ENCODE measurements at regions not wholly inside any gene's neighbourhood (a gene's known extent, or its start where the extent isn't known, plus 50 kb on each side); places are given as distances from the start of the nearest gene placed in this dataset.

DNA sequence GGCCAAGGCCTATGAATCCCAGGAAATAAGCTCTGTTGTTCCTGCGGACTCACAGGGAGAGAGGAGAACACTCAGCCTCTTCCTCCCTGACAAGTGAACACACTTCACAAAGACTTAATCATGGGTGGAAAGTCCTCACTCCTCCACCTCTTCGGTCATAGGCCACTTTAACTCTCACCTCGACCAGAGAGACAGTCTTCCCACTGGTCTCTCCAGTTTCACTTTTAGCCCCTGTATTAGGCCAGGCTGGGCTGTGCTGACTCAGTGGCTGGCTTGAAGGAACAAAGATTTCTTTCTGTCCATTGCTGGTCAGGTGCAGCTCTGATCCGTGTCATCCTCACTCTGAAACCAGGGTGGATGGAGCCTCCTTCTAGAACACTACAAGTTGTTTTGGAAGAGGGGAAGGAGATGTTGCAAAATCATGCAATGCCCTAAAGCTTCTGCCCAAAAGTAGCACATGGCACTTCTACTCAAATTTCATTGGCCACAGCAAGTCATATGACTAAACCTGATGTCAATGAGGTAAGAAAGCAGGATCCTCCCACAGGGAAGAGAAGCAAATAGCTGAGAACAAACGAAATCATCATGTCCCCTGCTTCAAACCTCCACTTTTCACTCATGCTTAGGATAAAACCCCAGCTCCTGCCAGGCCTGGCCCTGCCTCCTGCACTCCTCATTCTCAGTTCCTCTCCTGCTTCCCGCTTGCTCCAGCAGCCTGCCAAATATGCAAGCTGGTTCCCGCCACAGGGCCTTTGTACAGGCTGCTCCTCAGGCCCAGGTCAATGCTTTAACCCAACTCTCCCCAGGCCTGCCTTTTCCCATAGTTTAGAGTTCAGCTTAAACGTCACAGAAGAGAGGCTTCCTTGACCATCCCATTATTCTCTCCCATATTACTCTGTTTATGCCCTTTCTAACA is 150.5 kb upstream of the RUNX3 start:
- peaks cover 26% of the 10 kb centered on the region for H3K27me3 Mint-ChIP-seq
- no peaks in the 10 kb centered on the region for H3K4me1 Mint-ChIP-seq
- H3K4me3 Mint-ChIP-seq, result no peak overlapping the region
- H3K36me3 Mint-ChIP-seq (ENCODE audit: low read depth), result no peaks in the 10 kb centered on the region
- no peak for DNase-seq
- H3K9me3 Mint-ChIP-seq, result peaks cover 8% of the 10 kb centered on the region
- ChIA-PET POLR2A (interaction anchor here (1.4 kb wide), 1 partner anchor 19 kb away, joined by 3 read pairs; no protein-coding TSS in a partner anchor), CTCF (interaction anchor here (0.7 to 1.1 kb wide), 2 partner anchors 18 to 517 kb away, joined by 3 read pairs; no protein-coding TSS in a partner anchor)
- no peak overlapping the region for H3K27ac Mint-ChIP-seq

DNA sequence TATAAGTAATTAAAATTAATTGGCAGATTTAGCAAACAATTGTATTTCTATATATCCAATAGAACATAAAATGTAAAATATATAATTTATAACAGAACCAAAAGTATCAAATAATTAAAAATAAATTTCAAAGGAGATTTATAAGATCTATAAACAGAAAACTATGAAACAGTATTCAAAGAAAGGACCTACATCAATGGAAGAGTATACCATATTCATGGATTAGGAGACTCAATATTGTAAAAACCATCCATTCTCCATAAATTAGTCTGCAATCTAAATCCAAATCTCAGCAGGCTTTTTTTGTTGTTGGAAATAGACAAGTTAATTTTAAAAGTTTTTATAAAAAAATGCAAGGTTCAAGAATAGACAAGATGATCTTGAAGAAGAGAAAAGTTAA is 149.0 kb upstream of the RUNX3 start:
- Mint-ChIP-seq H3K4me3 (no peak overlapping the region), H3K27me3 (peaks cover 17% of the 10 kb centered on the region), H3K9me3 (peaks cover 8% of the 10 kb centered on the region), H3K27ac (no peak overlapping the region), H3K4me1 (no peaks in the 10 kb centered on the region), H3K36me3 (ENCODE audit: low read depth) (no peaks in the 10 kb centered on the region)
- DNase-seq, result no peak
- ChIA-PET POLR2A (no interaction called here), CTCF (no interaction called here)

DNA sequence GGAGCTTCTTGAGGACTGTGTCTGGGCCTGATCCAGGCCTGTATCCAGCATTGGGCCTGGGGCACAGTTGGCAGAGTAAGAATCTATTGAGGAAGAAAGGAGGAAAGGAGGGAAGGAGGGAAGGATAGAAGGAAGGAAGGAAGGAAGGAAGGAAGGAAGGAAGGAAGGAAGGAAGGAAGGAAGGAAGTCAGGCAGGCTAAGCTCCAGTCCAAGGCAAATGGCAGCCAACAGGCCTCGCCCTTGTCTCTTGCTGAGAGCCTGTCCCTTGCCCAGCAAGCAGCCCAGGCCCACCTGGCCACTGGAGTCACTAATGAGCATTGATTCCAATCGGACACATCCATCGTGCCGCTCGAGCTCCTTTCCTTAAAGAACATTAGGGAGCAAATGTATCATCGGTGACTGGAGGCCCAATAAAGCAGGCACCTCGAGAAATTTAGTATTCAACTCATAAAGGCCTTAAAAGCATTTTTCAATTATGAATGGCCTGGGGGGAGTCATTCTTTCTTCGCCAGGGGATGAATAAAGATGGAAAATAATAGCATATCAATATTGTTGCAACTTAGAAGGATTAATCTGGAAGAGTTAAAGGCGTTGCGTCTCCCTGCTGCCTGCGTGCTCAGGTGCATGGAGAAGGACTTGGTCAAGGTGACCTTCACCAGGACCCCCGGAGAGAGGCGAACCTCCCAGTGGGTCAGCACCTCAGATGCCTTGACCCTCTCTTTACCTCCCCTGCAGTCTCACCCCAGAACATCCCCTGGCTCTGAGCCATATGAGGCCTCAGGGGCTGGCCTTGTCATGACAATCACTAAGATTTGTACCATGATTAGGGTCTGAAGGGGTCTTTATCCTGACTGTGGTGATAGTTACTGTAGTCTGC is 144.5 kb upstream of the RUNX3 start:
- ChIA-PET CTCF (interaction anchor here (0.7 kb wide), 1 partner anchor 11 kb away, joined by 3 read pairs; no protein-coding TSS in a partner anchor), POLR2A (no interaction called here)
- H3K9me3 Mint-ChIP-seq, result peaks cover 8% of the 10 kb centered on the region
- no peaks in the 10 kb centered on the region for H3K36me3 Mint-ChIP-seq (ENCODE audit: low read depth)
- no peak for DNase-seq
- no peak overlapping the region for H3K27ac Mint-ChIP-seq
- peaks cover 11% of the 10 kb centered on the region for H3K27me3 Mint-ChIP-seq
- H3K4me1 Mint-ChIP-seq, result no peaks in the 10 kb centered on the region
- H3K4me3 Mint-ChIP-seq, result no peak overlapping the region

DNA sequence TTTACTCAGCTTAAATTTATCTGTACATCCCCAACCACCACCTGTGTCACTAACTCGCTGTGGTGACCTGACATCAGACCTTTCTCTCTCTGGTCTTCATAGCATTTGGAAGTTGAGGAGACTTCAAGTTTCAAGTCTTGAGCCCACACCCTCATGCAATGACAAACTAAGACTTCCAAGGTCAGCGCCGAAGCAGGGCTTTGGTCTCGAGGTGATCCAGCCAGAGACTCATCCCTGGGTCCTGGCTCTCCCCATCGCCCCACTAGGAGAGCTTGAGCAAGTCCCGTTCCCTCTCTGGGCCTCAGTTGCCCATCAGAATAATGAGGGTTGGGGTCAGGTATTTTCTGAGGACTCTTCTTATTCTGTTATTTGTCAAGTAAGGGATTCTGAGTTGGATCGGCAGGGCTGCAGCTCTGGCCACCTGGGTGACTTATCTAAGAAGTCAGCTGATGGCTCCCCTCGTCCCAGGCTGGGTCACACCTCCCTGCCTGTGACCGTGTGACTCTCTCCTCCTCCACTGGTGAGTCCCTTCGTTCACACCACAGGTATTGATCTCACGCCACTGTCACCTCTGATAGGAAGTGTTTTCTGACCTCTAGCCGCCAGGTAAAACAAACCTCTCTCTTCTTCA is 143.7 kb upstream of the RUNX3 start:
- H3K9me3 Mint-ChIP-seq, result peaks cover 8% of the 10 kb centered on the region
- H3K27ac Mint-ChIP-seq, result no peak overlapping the region
- H3K36me3 Mint-ChIP-seq (ENCODE audit: low read depth), result no peaks in the 10 kb centered on the region
- no peak for DNase-seq
- no peak overlapping the region for H3K4me3 Mint-ChIP-seq
- peaks cover 11% of the 10 kb centered on the region for H3K27me3 Mint-ChIP-seq
- ChIA-PET POLR2A (no interaction called here), CTCF (interaction anchor here (0.7 kb wide), 1 partner anchor 12 kb away, joined by 3 read pairs; no protein-coding TSS in a partner anchor)
- H3K4me1 Mint-ChIP-seq, result no peaks in the 10 kb centered on the region

DNA sequence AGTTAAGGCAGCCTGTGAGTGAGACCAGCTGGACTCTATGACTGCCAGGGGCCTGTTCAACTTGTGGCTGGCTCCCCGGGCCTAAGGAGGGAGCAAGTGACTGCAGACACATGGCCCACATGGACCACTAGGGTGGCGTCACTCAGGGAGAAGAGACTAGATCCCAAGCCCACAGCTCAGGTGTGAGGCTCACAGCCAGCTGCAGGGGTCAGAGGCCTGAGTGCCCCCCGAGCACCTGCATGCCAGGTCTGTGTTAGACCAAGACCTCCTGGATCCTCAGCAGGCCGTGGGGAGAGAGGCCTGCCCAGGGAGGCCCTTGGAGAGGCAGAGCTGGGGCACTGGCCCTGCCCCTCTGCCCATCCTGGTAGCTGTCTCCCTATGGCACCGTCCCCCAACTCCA is 142.4 kb upstream of the RUNX3 start:
- no peak for DNase-seq
- ChIA-PET CTCF (no interaction called here), POLR2A (no interaction called here)
- Mint-ChIP-seq H3K27ac (no peak overlapping the region), H3K4me1 (no peaks in the 10 kb centered on the region), H3K36me3 (ENCODE audit: low read depth) (no peaks in the 10 kb centered on the region), H3K9me3 (peaks cover 8% of the 10 kb centered on the region), H3K27me3 (peaks cover 10% of the 10 kb centered on the region), H3K4me3 (no peak overlapping the region)

DNA sequence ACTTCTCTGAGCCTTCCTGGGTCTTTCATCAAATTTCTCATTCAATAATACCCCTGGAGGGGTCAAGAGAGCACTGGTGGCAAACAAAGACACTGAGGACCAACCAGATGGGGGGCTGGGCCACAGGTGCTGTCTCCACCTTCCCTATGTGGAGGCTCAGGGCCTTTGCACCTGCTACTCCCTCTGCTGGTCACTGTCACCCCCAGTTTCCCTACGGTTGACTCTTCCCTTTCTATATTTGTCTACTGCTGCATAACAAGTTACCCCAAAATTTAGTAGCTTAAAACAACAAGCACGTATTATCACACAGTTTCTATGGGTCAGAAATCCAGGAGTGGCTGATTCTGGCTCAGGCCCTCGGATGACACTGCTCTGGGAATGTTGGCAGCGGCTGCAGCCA is 138.8 kb upstream of the RUNX3 start:
- Mint-ChIP-seq H3K9me3 (no peaks in the 10 kb centered on the region), H3K27ac (no peak overlapping the region), H3K27me3 (peaks cover 9% of the 10 kb centered on the region), H3K4me3 (no peak overlapping the region), H3K4me1 (peaks cover 21% of the 10 kb centered on the region), H3K36me3 (ENCODE audit: low read depth) (no peaks in the 10 kb centered on the region)
- ChIA-PET CTCF (interaction anchor here (0.5 to 1.4 kb wide), 3 partner anchors 8 to 1335 kb away, joined by 3 to 4 read pairs (median 3); no protein-coding TSS in a partner anchor), POLR2A (interaction anchor here (0.6 kb wide), 1 partner anchor 171 kb away, joined by 3 read pairs; no protein-coding TSS in a partner anchor)
- DNase-seq, result peak; percentile 37

DNA sequence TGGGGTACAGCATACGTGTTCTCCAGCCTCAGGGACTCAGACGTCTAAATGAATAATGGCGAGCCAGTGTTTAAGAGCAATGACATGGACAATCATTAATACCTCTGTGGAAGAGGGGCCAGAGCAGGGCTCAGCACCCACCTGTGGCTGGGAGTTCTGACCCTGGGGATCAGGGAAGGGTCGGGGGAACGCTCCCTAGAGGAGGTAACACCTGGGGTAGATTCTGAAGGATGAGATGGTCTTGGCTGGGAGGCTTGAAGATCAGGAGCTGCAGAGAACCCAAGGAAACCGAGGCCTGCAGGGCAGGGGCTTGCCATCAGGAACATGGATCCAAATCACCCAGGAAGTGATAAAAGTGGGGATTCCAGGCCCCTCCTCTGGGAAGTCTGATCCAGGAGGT is 138.2 kb upstream of the RUNX3 start:
- DNase-seq, result no peak
- H3K9me3 Mint-ChIP-seq, result no peaks in the 10 kb centered on the region
- no peaks in the 10 kb centered on the region for H3K36me3 Mint-ChIP-seq (ENCODE audit: low read depth)
- H3K4me3 Mint-ChIP-seq, result no peak overlapping the region
- H3K4me1 Mint-ChIP-seq, result peaks cover 24% of the 10 kb centered on the region
- ChIA-PET CTCF (interaction anchor here (0.5 to 1.4 kb wide), 3 partner anchors 9 to 1334 kb away, joined by 3 to 4 read pairs (median 3); no protein-coding TSS in a partner anchor), POLR2A (no interaction called here)
- H3K27ac Mint-ChIP-seq, result no peak overlapping the region
- H3K27me3 Mint-ChIP-seq, result peaks cover 9% of the 10 kb centered on the region

DNA sequence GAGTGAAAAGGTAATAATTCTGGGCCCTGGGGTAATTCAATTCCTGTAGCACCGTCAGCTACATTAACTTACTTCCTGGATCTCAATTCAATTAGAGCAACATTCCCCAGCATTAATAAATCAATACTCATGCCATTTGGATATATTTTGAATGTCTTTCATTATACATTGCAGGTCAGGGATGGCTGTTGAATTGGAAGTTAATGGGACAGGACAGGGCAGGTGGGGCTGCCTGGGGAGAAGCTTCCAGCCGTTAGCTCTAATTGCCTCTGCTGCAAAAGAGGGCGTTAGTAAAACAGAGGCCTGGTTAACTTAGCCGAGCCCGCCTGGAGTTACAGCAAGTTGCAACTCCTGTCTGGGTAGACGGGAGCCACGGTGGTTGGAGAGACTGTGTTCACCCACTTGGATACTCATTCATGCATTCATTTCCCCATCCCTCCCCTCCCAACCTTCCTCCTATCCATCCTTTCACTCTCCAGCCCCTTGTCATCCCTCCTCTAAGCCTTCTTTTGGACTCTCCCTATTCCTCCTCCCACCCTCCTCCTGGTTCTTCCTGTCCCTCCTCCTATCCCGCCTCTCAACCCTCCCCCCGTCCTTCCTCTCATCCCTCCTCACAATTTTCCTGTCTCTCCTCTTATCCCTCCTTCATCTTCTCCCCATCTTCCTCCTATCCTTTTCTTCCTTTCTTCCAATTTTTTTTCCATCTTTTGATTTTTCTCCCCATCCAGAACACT is 137.6 kb upstream of the RUNX3 start:
- Mint-ChIP-seq H3K36me3 (ENCODE audit: low read depth) (no peaks in the 10 kb centered on the region), H3K4me3 (no peak overlapping the region), H3K27ac (no peak overlapping the region), H3K9me3 (no peaks in the 10 kb centered on the region), H3K4me1 (peaks cover 24% of the 10 kb centered on the region), H3K27me3 (peaks cover 9% of the 10 kb centered on the region)
- POLR2A ChIA-PET, result no interaction called here
- DNase-seq, result no peak
- CTCF ChIA-PET, result interaction anchor here (2.4 kb wide), 1 partner anchor 105 kb away, joined by 6 read pairs; no protein-coding TSS in a partner anchor

DNA sequence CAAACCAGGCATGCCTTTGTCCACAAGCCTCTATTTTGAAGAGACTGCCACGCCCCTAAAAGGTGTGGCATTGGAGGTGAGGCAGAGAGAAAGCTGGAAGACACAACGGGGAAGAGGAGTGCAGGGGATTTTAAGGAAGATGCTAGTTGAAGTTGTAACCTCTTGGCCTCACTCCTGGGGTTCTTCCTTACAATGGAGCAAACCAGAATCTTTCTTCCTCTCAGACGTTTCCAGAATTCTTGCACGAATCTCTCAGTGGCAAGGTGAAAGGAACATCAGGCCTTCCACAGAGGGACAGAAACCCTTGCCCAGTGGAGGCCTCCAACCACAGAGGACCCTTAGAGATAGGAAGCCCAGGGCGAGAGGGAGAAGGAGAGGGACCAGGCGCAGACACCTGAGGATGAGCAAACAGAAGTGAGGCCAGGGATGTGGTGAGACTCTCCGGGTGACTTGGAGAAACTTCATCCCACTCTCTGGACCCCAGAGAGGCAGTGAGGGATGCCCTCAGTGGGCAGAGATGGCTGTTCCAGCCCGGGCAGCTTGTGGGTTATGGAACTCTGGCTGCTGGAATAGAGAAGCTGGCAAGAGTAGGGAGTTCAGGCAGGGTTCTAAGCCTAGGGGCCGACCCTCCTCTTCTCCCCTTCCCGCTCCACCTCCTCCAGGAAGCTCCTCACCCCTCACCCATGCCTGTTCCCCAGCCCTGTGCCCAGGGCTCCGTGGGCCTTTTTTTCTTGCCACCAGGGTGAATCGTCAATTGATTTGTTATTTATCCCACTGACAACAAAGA is 136.8 kb upstream of the RUNX3 start:
- no peak for DNase-seq
- POLR2A ChIA-PET, result interaction anchor here (1.0 kb wide), 1 partner anchor 143 kb away, joined by 3 read pairs; no protein-coding TSS in a partner anchor
- H3K36me3 Mint-ChIP-seq (ENCODE audit: low read depth), result no peaks in the 10 kb centered on the region

DNA sequence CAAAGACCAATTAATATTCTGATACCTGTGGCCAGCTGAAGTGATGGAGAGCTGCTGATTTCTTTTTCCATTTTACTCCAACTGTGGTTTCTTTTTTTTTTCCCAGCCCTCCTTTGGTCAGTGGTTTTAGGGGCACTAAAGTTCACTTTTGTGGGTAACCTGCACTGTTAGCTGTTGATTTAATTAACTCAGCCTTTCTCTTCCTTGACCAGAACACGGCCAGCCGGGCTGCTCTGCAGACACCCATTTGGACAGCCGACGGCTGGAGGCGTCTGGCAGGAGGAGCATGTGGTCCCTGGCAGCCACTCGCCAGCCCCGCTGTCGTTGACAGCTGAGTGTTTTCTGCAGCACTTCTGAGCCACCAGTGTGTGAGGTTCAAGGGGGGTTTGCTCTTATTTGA is 136.2 kb upstream of the RUNX3 start:
- Mint-ChIP-seq H3K4me3 (no peak overlapping the region), H3K9me3 (no peaks in the 10 kb centered on the region), H3K4me1 (peaks cover 24% of the 10 kb centered on the region), H3K27me3 (peaks cover 15% of the 10 kb centered on the region), H3K36me3 (ENCODE audit: low read depth) (no peaks in the 10 kb centered on the region), H3K27ac (no peak overlapping the region)
- no peak for DNase-seq
- CTCF ChIA-PET, result interaction anchor here (0.9 to 2.4 kb wide), 3 partner anchors 30 to 103 kb away, joined by 3 to 6 read pairs (median 4); no protein-coding TSS in a partner anchor
- POLR2A ChIA-PET, result interaction anchor here (1.0 kb wide), 1 partner anchor 142 kb away, joined by 3 read pairs; no protein-coding TSS in a partner anchor

More for the DNA sequence above, 136.8 kb upstream of the RUNX3 start:
- H3K27ac Mint-ChIP-seq, result no peak overlapping the region
- peaks cover 24% of the 10 kb centered on the region for H3K4me1 Mint-ChIP-seq
- CTCF ChIA-PET, result interaction anchor here (1.5 to 2.4 kb wide), 2 partner anchors 29 to 104 kb away, joined by 4 to 6 read pairs; no protein-coding TSS in a partner anchor
- no peaks in the 10 kb centered on the region for H3K9me3 Mint-ChIP-seq
- peaks cover 12% of the 10 kb centered on the region for H3K27me3 Mint-ChIP-seq
- no peak overlapping the region for H3K4me3 Mint-ChIP-seq

DNA sequence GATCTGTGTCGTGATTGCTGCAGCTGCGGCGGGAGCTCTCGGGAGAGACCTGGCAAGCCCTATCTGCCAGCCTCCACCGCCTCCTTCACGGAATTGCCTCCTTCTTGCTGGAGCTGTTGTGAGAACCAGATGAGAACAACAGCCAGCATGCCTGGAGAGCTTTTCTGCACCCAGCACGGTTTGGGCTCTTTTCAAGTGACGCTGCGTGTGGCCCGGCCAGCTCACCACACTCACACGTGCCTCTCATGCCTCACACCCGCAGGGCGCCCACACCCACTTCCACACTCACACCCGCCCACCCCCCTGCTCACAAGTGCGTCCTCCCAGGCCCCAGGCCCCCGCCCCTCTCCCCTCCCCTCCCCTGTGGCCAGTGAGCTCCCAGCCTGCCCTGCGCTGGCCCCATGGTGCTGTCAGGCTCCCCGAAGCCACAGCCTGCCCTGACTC is 135.7 kb upstream of the RUNX3 start:
- H3K36me3 Mint-ChIP-seq (ENCODE audit: low read depth), result no peaks in the 10 kb centered on the region
- peaks cover 24% of the 10 kb centered on the region for H3K4me1 Mint-ChIP-seq
- POLR2A ChIA-PET, result interaction anchor here (1.0 kb wide), 2 partner anchors 114 to 142 kb away, joined by 3 read pairs; no protein-coding TSS in a partner anchor
- no peak overlapping the region for H3K4me3 Mint-ChIP-seq
- CTCF ChIA-PET, result interaction anchor here (0.9 to 2.4 kb wide), 3 partner anchors 31 to 103 kb away, joined by 3 to 6 read pairs (median 4); no protein-coding TSS in a partner anchor
- H3K9me3 Mint-ChIP-seq, result no peaks in the 10 kb centered on the region
- DNase-seq, result no peak
- no peak overlapping the region for H3K27ac Mint-ChIP-seq
- H3K27me3 Mint-ChIP-seq, result peaks cover 15% of the 10 kb centered on the region
